ENCODE measurements at regions not wholly inside any gene's neighbourhood (a gene's known extent, or its start where the extent isn't known, plus 50 kb on each side); places are given as distances from the start of the nearest gene placed in this dataset.

DNA sequence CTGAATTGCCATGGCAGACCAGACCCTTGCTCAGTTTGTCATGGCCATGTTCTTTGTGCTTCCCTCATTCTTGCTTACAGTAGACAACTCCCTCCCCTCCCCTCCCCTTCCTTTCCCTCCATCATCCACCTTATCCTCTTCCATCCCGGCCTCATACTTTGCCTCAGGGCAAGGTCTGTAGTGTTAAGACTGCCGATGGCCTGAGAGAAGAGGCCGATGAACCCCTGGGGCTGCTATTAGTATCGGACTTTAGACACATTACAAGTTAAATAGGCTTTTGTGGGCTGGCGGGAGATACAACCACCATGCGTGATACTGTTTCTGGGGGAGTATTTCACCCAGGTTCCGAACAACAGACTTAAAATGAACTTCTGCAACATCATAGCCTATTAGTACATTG is 364.5 kb upstream of the ZFHX3 start:
- Histone ChIP-seq H3K9me3 (ENCODE audit: control insufficient read depth in 1 of 2, insufficient read depth in 1 of 2, low read depth in 1 of 2, low read length in 2 of 2) (no peaks in the 10 kb centered on the region), H3K27me3 (ENCODE audit: insufficient read depth, low read length) (peaks cover 13% of the 10 kb centered on the region), H3K4me1 (ENCODE audit: control insufficient read depth in 1 of 2, insufficient read depth in 2 of 2, low read length in 2 of 2) (no peaks in the 10 kb centered on the region), H3K27ac (ENCODE audit: low read depth, low read length) (no peak overlapping the region), H3K9me2 (ENCODE audit: insufficient read depth) (no peaks in the 10 kb centered on the region), H3K36me3 (ENCODE audit: control insufficient read depth in 1 of 2, insufficient read depth in 2 of 2, low read length in 2 of 2) (no peaks in the 10 kb centered on the region), H3K4me2 (ENCODE audit: low read length) (no peak overlapping the region), H3K9ac (ENCODE audit: low read length) (no peak overlapping the region), H4K20me1 (ENCODE audit: insufficient read depth) (no peaks in the 10 kb centered on the region), H2AFZ (ENCODE audit: low read depth, low read length, poor library complexity, severe bottlenecking) (no peak overlapping the region), H3K79me2 (ENCODE audit: insufficient read depth, low read length) (no peaks in the 10 kb centered on the region), H3K4me3 (replicated peaks in 1 of 2; ENCODE audit: low read depth in 1 of 2, low read length in 2 of 2) (no peak overlapping the region)
- ChIA-PET POLR2A (no interaction called here), CTCF (no interaction called here), RAD21 (ENCODE audit: low non-redundant PET in 1 of 2, low total read pairs in 2 of 2, uncharacterized antibody in 2 of 2, unreplicated experiment in 2 of 2) (no interaction called here)
- TF ChIP-seq POLR2AphosphoS5 (IDR thresholded peaks at IDR 0.05; ENCODE audit: low read depth, low read length) (no peak), EZH2 (IDR thresholded peaks at IDR 0.05) (no peak), POLR2A (IDR thresholded peaks at IDR 0.05; ENCODE audit: borderline replicate concordance, extremely low read depth, insufficient read depth, insufficient read length) (no peak), EGR1 (IDR thresholded peaks at IDR 0.05; ENCODE audit: low read depth) (no peak), FOSL1 (IDR thresholded peaks at IDR 0.05; ENCODE audit: low read depth) (no peak), ZNF274 (IDR thresholded peaks at IDR 0.05; ENCODE audit: low read depth, low read length) (no peak)
- TF ChIP-seq, protein P1, sequence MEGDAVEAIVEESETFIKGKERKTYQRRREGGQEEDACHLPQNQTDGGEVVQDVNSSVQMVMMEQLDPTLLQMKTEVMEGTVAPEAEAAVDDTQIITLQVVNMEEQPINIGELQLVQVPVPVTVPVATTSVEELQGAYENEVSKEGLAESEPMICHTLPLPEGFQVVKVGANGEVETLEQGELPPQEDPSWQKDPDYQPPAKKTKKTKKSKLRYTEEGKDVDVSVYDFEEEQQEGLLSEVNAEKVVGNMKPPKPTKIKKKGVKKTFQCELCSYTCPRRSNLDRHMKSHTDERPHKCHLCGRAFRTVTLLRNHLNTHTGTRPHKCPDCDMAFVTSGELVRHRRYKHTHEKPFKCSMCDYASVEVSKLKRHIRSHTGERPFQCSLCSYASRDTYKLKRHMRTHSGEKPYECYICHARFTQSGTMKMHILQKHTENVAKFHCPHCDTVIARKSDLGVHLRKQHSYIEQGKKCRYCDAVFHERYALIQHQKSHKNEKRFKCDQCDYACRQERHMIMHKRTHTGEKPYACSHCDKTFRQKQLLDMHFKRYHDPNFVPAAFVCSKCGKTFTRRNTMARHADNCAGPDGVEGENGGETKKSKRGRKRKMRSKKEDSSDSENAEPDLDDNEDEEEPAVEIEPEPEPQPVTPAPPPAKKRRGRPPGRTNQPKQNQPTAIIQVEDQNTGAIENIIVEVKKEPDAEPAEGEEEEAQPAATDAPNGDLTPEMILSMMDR (IDR thresholded peaks at IDR 0.05 in 2 of 3, conservative IDR thresholded peaks at IDR 0.05 in 1 of 3; ENCODE audit: borderline replicate concordance in 1 of 3, insufficient read depth in 1 of 3, low read depth in 2 of 3, low read length in 2 of 3), result no peak
- intact Hi-C loops (cut with micrococcal nuclease), result no loop called here
- DNase-seq (ENCODE audit: low read depth, low spot score) (no peak), ATAC-seq (no peak)
- BruUV-seq (replicated peaks), result no TSS peak

DNA sequence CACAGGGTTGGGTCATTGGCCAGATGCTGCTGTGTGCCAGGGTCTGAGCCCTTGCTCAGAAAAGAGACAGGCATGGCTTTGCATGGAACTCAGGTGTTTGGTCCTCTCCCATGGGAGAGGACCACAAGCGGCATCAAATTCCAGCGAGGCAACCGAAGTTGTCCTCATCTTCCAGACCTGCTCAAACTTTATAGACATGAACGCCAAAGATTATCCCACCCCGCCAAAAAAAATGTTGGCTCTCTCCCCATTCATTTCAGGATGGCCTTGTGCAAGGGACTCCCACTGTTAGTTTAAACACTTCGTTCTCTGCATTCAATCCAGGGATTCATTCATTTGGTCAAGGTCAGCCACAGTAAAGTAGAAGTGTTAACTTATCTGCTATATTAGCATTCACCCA is 360.8 kb upstream of the ZFHX3 start:
- TF ChIP-seq, protein P1 (IDR thresholded peaks at IDR 0.05 in 2 of 3, conservative IDR thresholded peaks at IDR 0.05 in 1 of 3; ENCODE audit: borderline replicate concordance in 1 of 3, insufficient read depth in 1 of 3, low read depth in 2 of 3, low read length in 2 of 3), result no peak
- TF ChIP-seq POLR2A (IDR thresholded peaks at IDR 0.05; ENCODE audit: borderline replicate concordance, extremely low read depth, insufficient read depth, insufficient read length) (no peak), CEBPB (IDR thresholded peaks at IDR 0.05; ENCODE audit: low read depth) (no peak), POLR2AphosphoS5 (IDR thresholded peaks at IDR 0.05; ENCODE audit: low read depth, low read length) (no peak), ZNF274 (IDR thresholded peaks at IDR 0.05; ENCODE audit: low read depth, low read length) (no peak)
- TF ChIP-seq, protein P2, sequence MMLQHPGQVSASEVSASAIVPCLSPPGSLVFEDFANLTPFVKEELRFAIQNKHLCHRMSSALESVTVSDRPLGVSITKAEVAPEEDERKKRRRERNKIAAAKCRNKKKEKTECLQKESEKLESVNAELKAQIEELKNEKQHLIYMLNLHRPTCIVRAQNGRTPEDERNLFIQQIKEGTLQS (IDR thresholded peaks at IDR 0.05), result no peak
- no peak overlapping the region for H3K27ac ChIP-seq (ENCODE audit: low read depth, low read length)
- ChIA-PET POLR2A (no interaction called here), RAD21 (ENCODE audit: low non-redundant PET in 1 of 2, low total read pairs in 2 of 2, uncharacterized antibody in 2 of 2, unreplicated experiment in 2 of 2) (no interaction called here), CTCF (no interaction called here)
- no peaks in the 10 kb centered on the region for H3K9me2 ChIP-seq (ENCODE audit: insufficient read depth)
- DNase-seq (ENCODE audit: low read depth, low spot score) (no peak), ATAC-seq (no peak)
- intact Hi-C loops (cut with micrococcal nuclease), result no loop called here
- peaks cover 41% of the 10 kb centered on the region for H3K27me3 ChIP-seq (ENCODE audit: insufficient read depth, low read length)
- no peak overlapping the region for H3K9ac ChIP-seq (ENCODE audit: low read length)
- no peak overlapping the region for H3K4me2 ChIP-seq (ENCODE audit: low read length)
- no peaks in the 10 kb centered on the region for H3K4me1 ChIP-seq (ENCODE audit: control insufficient read depth in 1 of 2, insufficient read depth in 2 of 2, low read length in 2 of 2)
- no peaks in the 10 kb centered on the region for H3K36me3 ChIP-seq (ENCODE audit: control insufficient read depth in 1 of 2, insufficient read depth in 2 of 2, low read length in 2 of 2)
- no peaks in the 10 kb centered on the region for H3K79me2 ChIP-seq (ENCODE audit: insufficient read depth, low read length)
- BruUV-seq (replicated peaks), result no TSS peak
- H3K4me3 ChIP-seq (replicated peaks in 1 of 2; ENCODE audit: low read depth in 1 of 2, low read length in 2 of 2), result no peak overlapping the region
- no peaks in the 10 kb centered on the region for H3K9me3 ChIP-seq (ENCODE audit: control insufficient read depth in 1 of 2, insufficient read depth in 1 of 2, low read depth in 1 of 2, low read length in 2 of 2)
- no peak overlapping the region for H2AFZ ChIP-seq (ENCODE audit: low read depth, low read length, poor library complexity, severe bottlenecking)
- no peaks in the 10 kb centered on the region for H4K20me1 ChIP-seq (ENCODE audit: insufficient read depth)
